Activated CD8-positive, alpha-beta T cell treated with anti-CD3 and anti-CD28 coated beads for 36 hours (primary cell): ENCODE measurements at regions not wholly inside any gene's neighbourhood (a gene's known extent, or its start where the extent isn't known, plus 50 kb on each side); places are given as distances from the start of the nearest gene placed in this dataset.

Experiments used
- ATAC-seq: fragments of 200-7000 bp; cut with Tn5 transposase; one replicate; pipeline ENCODE4 v1.10.0; 2021; ENCODE audit warnings: mild to moderate bottlenecking, moderate library complexity
- CTCF ChIA-PET: fragments of 350-600 bp; sonication (Branson Sonifier 250); formaldehyde crosslinking; loops from one replicate; lab custom pipeline; 2021; ENCODE audit warnings: antibody characterized with exemption; lab: Charles Lee
- POLR2A ChIA-PET: fragments of 350-600 bp; sonication (Branson Sonifier 250); formaldehyde crosslinking; loops from one replicate; lab custom pipeline; 2021; ENCODE audit warnings: antibody characterized with exemption; lab: Charles Lee
- DNase-seq: peaks from one replicate; pipeline ENCODE4 v3.0.0-alpha.2; 2020
- H3K27ac Mint-ChIP-seq: one replicate; pipeline ENCODE4 v1.8.0; 2021; ENCODE audit warnings: mild to moderate bottlenecking, mixed read lengths
- H3K27me3 Mint-ChIP-seq: one replicate; pipeline ENCODE4 v1.8.0; 2021; ENCODE audit warnings: mixed read lengths
- H3K36me3 Mint-ChIP-seq: one replicate; pipeline ENCODE4 v1.8.0; 2021; ENCODE audit warnings: low read depth, mixed read lengths
- H3K4me1 Mint-ChIP-seq: one replicate; pipeline ENCODE4 v1.8.0; 2021; ENCODE audit warnings: low read depth, mixed read lengths
- H3K4me3 Mint-ChIP-seq: one replicate; pipeline ENCODE4 v1.8.0; 2021; ENCODE audit warnings: mild to moderate bottlenecking, moderate library complexity, mixed read lengths
- H3K9me3 Mint-ChIP-seq: one replicate; pipeline ENCODE4 v1.8.0; 2021; ENCODE audit warnings: mixed read lengths
- CTCF ChIP-seq: fragments of 200-600 bp; IDR thresholded peaks from one replicate; pipeline ENCODE4 v1.8.0; 2022; ENCODE audit warnings: antibody characterized with exemption, mild to moderate bottlenecking
- intact Hi-C: fragments of 100-400 bp; cut with micrococcal nuclease; formaldehyde crosslinking; loops from one replicate; pipeline ENCODE4 v1.10.0; 2022

- no peak for TF ChIP-seq CTCF
- POLR2A ChIA-PET, result no interaction called here
- no peak for DNase-seq
- no peak overlapping the region for H3K4me3 Mint-ChIP-seq
- no peak overlapping the region for H3K27ac Mint-ChIP-seq
- H3K9me3 Mint-ChIP-seq, result no peaks in the 10 kb centered on the region
- intact Hi-C loops, result no loop called here
- ATAC-seq, result no peak
- H3K4me1 Mint-ChIP-seq, result no peaks in the 10 kb centered on the region
- CTCF ChIA-PET, result interaction anchor here (1.0 kb wide), 1 partner anchor 81 kb away, joined by 3 read pairs; no protein-coding TSS in a partner anchor
- H3K27me3 Mint-ChIP-seq, result no peaks in the 10 kb centered on the region
- no peaks in the 10 kb centered on the region for H3K36me3 Mint-ChIP-seq
Observed at GRCh38 chr12:98410356-98410755, 105.0 kb upstream of the TMPO start.

DNA sequence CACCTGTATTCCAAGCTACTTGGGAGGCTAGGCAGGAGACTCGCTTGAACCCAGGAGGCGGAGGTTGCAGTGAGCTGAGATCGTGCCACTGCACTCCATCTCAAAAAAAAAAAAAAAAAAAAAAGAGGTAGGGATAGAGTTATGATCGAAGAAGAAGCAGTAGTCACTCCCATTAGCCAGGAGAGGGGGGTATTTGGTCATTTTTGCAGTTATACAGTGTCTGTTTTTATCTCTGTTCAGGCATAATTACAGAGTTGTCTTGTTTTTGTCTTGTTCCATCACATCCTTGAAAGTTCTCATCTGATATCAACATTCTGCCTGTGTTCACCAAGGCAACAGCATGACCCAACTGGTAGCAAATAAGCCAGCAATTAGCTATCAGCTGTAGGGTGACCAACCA, 98.5 kb upstream of the TMPO start:
- TF ChIP-seq CTCF, result no peak
- no peak for ATAC-seq
- Mint-ChIP-seq H3K36me3 (no peaks in the 10 kb centered on the region), H3K4me3 (no peak overlapping the region), H3K4me1 (no peaks in the 10 kb centered on the region), H3K27me3 (no peaks in the 10 kb centered on the region), H3K27ac (no peak overlapping the region), H3K9me3 (no peaks in the 10 kb centered on the region)
- ChIA-PET CTCF (interaction anchor here (1.0 to 1.9 kb wide), 5 partner anchors 8 to 74 kb away, joined by 3 to 5 read pairs (median 4); no protein-coding TSS in a partner anchor), POLR2A (no interaction called here)
- intact Hi-C loops, result no loop called here
- no peak for DNase-seq

DNA sequence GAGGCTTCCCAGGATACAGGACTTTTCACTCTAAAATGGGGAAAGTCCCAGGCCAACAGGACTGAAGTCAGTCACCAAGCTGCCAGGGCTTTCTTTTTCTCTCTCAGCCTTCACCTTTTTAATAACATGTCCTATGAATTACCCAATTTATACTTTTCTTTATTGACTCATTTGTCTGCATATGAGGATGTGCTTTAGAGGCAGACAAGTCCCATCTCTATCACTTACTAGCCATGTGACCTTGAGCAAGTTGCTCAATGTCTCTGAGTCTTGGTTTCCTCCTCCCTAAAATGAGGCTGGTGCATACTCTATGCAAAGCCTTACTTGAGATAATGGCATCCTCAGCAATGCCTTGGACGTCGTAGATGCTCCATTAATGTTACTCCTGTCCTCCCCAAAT, 98.1 kb upstream of the TMPO start:
- Mint-ChIP-seq H3K9me3 (no peaks in the 10 kb centered on the region), H3K27ac (no peak overlapping the region), H3K4me3 (no peak overlapping the region), H3K36me3 (no peaks in the 10 kb centered on the region), H3K4me1 (no peaks in the 10 kb centered on the region), H3K27me3 (no peaks in the 10 kb centered on the region)
- DNase-seq (no peak), ATAC-seq (no peak)
- ChIA-PET CTCF (interaction anchor here (1.1 to 1.9 kb wide), 4 partner anchors 11 to 74 kb away, joined by 3 to 5 read pairs (median 4); no protein-coding TSS in a partner anchor), POLR2A (interaction anchor here (0.7 kb wide), 1 partner anchor 10 kb away, joined by 3 read pairs; no protein-coding TSS in a partner anchor)
- intact Hi-C loops, result no loop called here
- no peak for TF ChIP-seq CTCF

GRCh38 chr12:98418357-98419075, 96.9 kb upstream of the TMPO start:
- Mint-ChIP-seq H3K4me3 (no peak overlapping the region), H3K27me3 (no peaks in the 10 kb centered on the region), H3K36me3 (no peaks in the 10 kb centered on the region), H3K4me1 (no peaks in the 10 kb centered on the region), H3K27ac (no peak overlapping the region), H3K9me3 (no peaks in the 10 kb centered on the region)
- TF ChIP-seq CTCF, result no peak
- intact Hi-C loops, result no loop called here
- DNase-seq (no peak), ATAC-seq (no peak)
- CTCF ChIA-PET, result interaction anchor here (1.1 to 1.8 kb wide), 2 partner anchors 21 to 73 kb away, joined by 3 to 4 read pairs; no protein-coding TSS in a partner anchor
- POLR2A ChIA-PET, result interaction anchor here (0.7 kb wide), 1 partner anchor 9 kb away, joined by 3 read pairs; no protein-coding TSS in a partner anchor
